GM19240 (cell line): ENCODE measurements at regions not wholly inside any gene's neighbourhood (a gene's known extent, or its start where the extent isn't known, plus 50 kb on each side); places are given as distances from the start of the nearest gene placed in this dataset.
"Not testable (repeated sequence)": the region's sequence is repeated elsewhere in the genome, so short reads cannot be mapped to it uniquely, and the experiment has no call there.

Source experiments
- DNase-seq: peaks from one replicate; pipeline ENCODE4 v3.0.0; 2011; ENCODE audit warnings: low spot score; ENCODE audit not compliant: insufficient read length

GRCh38 chr1:187514110-187514509 lies 685.4 kb downstream of the PLA2G4A start:
- DNase-seq: no peak

- no peak for DNase-seq
Observed at GRCh38 chr1:187516874-187517273, 688.1 kb downstream of the PLA2G4A start.

GRCh38 chr1:187517546-187517945 lies 688.8 kb downstream of the PLA2G4A start:
- no peak for DNase-seq

GRCh38 chr1:187527346-187527745 lies 698.6 kb downstream of the PLA2G4A start:
- no peak for DNase-seq

GRCh38 chr1:187537936-187538335 lies 709.2 kb downstream of the PLA2G4A start:
- DNase-seq: no peak

GRCh38 chr1:187549540-187549939 lies 720.8 kb downstream of the PLA2G4A start:
- no peak for DNase-seq

DNA sequence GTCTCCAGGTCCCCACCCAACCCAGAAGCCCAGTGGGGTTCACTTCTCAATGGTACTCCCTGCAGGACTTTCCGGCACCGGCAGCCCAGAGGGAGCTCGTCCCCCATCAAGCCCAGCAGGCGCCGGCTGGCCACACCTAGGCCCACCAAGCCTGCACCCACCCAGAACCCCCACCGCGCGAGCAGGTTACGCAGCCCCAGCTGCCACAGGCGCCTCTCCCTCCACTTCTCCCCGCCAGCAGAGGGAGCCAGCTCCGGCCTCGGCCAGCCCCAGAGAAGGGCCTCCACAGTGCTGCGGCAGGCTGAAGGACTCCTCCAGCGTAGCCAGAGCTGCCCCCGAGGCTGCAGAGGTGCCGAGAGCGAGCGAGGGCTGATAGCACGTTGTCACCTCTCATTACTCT lies 722.3 kb downstream of the PLA2G4A start:
- no peak for DNase-seq

DNA sequence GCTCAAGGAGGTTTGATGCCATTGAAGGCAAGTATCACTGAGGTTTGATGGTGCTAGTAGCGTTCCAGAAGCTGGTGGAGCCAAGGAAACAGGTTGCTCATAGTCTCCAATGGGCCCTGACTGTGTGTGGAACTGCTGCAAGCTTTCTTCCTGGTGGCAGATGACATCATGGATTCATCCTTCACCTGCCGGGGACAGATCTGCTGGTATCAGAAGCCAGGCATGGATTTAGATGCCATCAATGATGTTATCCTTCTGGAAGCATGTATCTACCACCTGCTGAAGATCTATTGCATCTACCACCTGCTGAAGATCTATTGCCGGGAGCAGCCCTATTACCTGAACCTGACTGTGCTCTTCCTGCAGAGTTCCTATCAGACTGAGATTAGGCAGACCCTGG lies 734.4 kb downstream of the PLA2G4A start:
- DNase-seq: no peak

GRCh38 chr1:187566354-187566753 lies 737.6 kb downstream of the PLA2G4A start:
- no peak for DNase-seq

GRCh38 chr1:187568067-187568466 lies 739.3 kb downstream of the PLA2G4A start:
- no peak for DNase-seq

DNA sequence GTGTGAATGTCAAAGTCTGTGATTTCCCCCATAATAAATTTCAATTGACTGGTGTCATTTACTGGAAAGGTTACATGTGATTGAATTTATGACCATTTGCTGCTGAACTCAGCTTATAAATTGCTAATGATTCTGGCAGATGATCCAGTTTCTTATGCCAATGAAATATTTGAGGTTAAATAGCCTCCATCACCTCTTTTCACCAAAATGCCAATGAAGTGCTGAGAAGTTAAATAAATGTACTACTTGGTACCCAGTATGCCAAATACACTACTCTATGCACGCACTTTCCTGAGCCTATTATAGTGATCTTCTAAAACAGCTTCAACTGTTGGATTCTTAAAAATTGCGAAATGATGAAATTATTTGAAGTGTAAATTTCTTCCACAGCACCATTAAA lies 741.4 kb downstream of the PLA2G4A start:
- DNase-seq: no peak

DNA sequence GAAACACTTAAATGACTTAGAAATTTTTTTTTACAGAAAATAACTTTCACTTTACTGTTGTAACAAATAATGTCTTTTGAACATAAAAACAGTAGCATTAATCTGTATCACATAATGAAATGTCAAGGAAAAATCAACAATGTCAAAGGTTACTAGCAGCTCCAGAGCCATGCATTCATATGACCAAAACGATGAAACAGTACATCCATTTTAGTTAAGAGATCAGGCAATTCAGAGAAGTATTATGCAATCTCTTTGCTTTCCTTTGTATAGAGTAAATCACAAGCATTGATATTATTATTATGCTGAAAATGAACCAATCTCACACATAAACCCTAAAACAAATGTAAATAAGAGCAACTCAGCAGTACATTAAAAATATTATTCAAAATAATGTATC lies 748.9 kb downstream of the PLA2G4A start:
- no peak for DNase-seq

DNA sequence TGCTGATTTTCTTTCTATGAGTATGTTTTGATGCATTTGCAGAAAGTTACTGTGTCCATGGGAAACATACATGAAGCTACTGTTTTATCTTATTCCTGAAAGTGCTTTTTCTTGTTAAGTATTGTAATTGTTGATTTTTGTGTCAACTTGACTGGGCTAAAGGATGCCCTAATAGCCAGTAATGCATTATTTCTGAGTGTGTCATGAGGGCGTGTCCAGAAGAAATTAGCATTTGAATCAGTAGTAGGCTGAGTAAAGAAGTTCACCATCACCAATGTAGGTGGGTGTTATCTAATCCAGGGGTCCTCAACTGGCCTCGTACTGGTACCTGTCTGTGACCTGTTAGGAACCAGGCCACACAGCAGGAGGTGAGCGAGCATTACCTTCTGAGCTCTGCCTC lies 760.2 kb downstream of the PLA2G4A start:
- no peak for DNase-seq

DNA sequence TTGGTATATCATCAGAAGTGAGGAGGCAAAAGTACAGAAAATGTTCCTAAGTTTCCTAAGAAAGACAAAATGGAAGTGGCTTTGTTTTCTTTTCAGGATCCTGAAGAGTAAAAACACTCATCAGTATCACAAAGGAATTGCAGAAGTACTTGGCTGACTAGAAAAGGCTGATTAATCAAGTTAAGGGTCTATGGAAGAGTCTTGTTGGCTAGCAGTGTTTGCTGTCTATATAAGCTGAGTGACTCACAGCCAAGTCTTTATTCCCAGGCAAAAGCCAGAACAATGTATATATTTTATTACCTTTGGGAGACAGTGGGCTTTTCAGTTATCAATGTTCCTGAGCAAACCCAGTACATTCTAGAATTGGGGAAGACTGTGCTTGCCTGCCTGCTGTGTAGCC lies 777.0 kb downstream of the PLA2G4A start:
- no peak for DNase-seq

GRCh38 chr1:187615853-187616735 lies 787.3 kb downstream of the PLA2G4A start:
- DNase-seq: not testable (repeated sequence)

- not testable (repeated sequence) for DNase-seq
Observed at GRCh38 chr1:187616830-187617229, 788.1 kb downstream of the PLA2G4A start.

- DNase-seq: no peak
Observed at GRCh38 chr1:187617776-187618175, 789.0 kb downstream of the PLA2G4A start.

GRCh38 chr1:187619175-187619574 lies 790.4 kb downstream of the PLA2G4A start:
- DNase-seq: no peak

GRCh38 chr1:187621951-187622350 lies 793.2 kb downstream of the PLA2G4A start:
- DNase-seq: no peak

- no peak for DNase-seq
Observed at GRCh38 chr1:187622545-187622944, 793.8 kb downstream of the PLA2G4A start.

- DNase-seq: no peak
Observed at GRCh38 chr1:187624812-187625545, 796.2 kb downstream of the PLA2G4A start.

DNA sequence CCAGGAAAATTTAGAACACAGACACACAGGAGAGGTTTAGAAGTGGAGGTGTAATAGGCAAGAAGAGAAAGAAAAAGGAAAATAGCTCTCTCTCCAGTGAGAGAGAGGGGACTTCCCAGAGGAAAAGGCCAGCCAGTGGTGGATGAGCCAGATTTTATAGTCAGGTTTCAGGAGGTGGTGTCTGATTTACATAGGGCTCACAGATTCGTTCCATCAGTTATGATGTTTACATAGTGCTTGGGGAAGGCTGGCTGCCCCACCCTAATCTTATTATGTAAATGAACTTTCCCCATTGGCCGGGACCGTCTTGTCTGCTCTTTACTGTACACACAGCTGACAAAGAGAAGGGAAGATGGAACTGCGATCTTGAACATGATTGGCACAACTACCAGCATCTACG lies 797.3 kb downstream of the PLA2G4A start:
- DNase-seq: no peak

DNA sequence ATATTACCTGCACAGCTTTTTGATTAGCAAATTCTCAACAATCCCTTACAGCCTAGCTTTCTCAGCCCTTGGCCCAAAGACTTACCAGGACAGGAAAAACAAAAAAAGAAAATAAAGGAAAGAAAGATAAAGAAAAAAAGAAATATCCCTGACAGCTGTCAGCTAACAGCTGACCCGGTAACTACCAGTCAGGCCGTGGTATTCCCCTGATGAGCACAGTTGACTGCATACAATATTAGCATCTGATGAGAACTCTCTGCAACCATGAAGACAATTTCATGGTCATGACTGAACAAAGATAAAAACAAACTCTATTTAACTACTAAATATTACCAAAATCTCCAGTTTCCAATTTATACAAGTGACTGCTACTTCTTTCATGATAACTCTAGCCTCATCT lies 798.8 kb downstream of the PLA2G4A start:
- DNase-seq: no peak
